ENCODE measurements at regions not wholly inside any gene's neighbourhood (a gene's known extent, or its start where the extent isn't known, plus 50 kb on each side); places are given as distances from the start of the nearest gene placed in this dataset.

DNA sequence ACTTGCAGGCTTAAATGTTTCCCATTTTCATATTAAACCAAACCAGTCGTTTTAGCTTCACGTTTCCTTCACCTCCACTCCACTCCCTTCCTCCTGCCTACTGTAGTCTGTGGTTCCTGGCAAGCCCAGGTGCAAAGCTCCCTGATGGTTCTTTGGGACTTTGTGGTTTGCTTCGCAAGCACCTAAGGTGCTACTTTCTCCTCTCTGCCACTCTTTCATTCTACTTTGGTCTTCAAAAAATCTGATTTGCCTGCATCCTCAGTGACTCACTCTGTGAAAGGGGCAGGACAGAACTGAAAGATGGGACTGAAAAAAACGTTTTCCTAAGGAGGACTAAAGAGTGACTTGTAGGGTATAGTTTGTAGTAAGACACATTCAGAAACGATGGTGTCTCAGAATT lies 228.4 kb downstream of the CYRIA start:
- TF ChIP-seq, protein P1, sequence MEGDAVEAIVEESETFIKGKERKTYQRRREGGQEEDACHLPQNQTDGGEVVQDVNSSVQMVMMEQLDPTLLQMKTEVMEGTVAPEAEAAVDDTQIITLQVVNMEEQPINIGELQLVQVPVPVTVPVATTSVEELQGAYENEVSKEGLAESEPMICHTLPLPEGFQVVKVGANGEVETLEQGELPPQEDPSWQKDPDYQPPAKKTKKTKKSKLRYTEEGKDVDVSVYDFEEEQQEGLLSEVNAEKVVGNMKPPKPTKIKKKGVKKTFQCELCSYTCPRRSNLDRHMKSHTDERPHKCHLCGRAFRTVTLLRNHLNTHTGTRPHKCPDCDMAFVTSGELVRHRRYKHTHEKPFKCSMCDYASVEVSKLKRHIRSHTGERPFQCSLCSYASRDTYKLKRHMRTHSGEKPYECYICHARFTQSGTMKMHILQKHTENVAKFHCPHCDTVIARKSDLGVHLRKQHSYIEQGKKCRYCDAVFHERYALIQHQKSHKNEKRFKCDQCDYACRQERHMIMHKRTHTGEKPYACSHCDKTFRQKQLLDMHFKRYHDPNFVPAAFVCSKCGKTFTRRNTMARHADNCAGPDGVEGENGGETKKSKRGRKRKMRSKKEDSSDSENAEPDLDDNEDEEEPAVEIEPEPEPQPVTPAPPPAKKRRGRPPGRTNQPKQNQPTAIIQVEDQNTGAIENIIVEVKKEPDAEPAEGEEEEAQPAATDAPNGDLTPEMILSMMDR (IDR thresholded peaks at IDR 0.05) = no peak
- TF ChIP-seq POLR2A (IDR thresholded peaks at IDR 0.05) = no peak

Data from thyroid gland (tissue), 4 donors.